ENCODE measurements at regions not wholly inside any gene's neighbourhood (a gene's known extent, or its start where the extent isn't known, plus 50 kb on each side); places are given as distances from the start of the nearest gene placed in this dataset.

- Histone ChIP-seq H3K9me3 (replicated peaks in 1 of 3) (no peaks in the 10 kb centered on the region), H3K4me3 (no peak overlapping the region), H3K27me3 (peaks cover 6% of the 10 kb centered on the region), H3K27ac (no peak overlapping the region), H3K36me3 (replicated peaks in 1 of 2) (no peaks in the 10 kb centered on the region), H3K4me1 (replicated peaks in 1 of 2) (no peaks in the 10 kb centered on the region)
- DNase-seq, result no peak
- 45 to 70% (median 51%) methylated on average over 2 of the region's 2 CpGs for WGBS, 4 donors
- TF ChIP-seq POLR2A (IDR thresholded peaks at IDR 0.05) (no peak), CTCF (IDR thresholded peaks at IDR 0.05) (no peak)
- intact Hi-C loops (cut with DNase I), result no loop called here
Observed at GRCh38 chr6:142592876-142593275, 291.1 kb downstream of the ADGRG6 start.

- 45 to 46% (median 46%) methylated on average over 5 of the region's 5 CpGs for WGBS, 4 donors
- TF ChIP-seq CTCF (IDR thresholded peaks at IDR 0.05) (no peak), POLR2A (IDR thresholded peaks at IDR 0.05) (no peak)
- intact Hi-C loops (cut with DNase I), result no loop called here
- DNase-seq, result no peak
- Histone ChIP-seq H3K9me3 (replicated peaks in 1 of 3) (no peaks in the 10 kb centered on the region), H3K27ac (no peak overlapping the region), H3K36me3 (replicated peaks in 1 of 2) (no peaks in the 10 kb centered on the region), H3K27me3 (peaks cover 6% of the 10 kb centered on the region), H3K4me1 (replicated peaks in 1 of 2) (no peaks in the 10 kb centered on the region), H3K4me3 (no peak overlapping the region)
Observed at GRCh38 chr6:142597836-142598235, 296.0 kb downstream of the ADGRG6 start.

- H3K36me3 ChIP-seq (replicated peaks in 1 of 2), result no peaks in the 10 kb centered on the region
- WGBS, 4 donors, result 91 to 97% (median 94%) methylated on average over 1 of the region's 1 CpG
- no peak for DNase-seq
- no peak overlapping the region for H3K27ac ChIP-seq
- H3K27me3 ChIP-seq, result no peaks in the 10 kb centered on the region
- no peak for TF ChIP-seq POLR2A (IDR thresholded peaks at IDR 0.05)
- no peak for TF ChIP-seq CTCF (IDR thresholded peaks at IDR 0.05)
- no peak overlapping the region for H3K4me3 ChIP-seq
- H3K4me1 ChIP-seq (replicated peaks in 1 of 2), result no peaks in the 10 kb centered on the region
- no peaks in the 10 kb centered on the region for H3K9me3 ChIP-seq (replicated peaks in 1 of 3)
- intact Hi-C loops (cut with DNase I), result no loop called here
Observed at GRCh38 chr6:142601427-142601826, 299.6 kb downstream of the ADGRG6 start.

- TF ChIP-seq CTCF (IDR thresholded peaks at IDR 0.05) (no peak), POLR2A (IDR thresholded peaks at IDR 0.05) (no peak)
- H3K4me3 ChIP-seq, result no peak overlapping the region
Observed at GRCh38 chr6:142602972-142603371, 301.2 kb downstream of the ADGRG6 start.

More at GRCh38 chr6:142602972-142603371, 301.2 kb downstream of the ADGRG6 start:
- Histone ChIP-seq H3K27ac (no peak overlapping the region), H3K36me3 (replicated peaks in 1 of 2) (no peaks in the 10 kb centered on the region), H3K4me1 (replicated peaks in 1 of 2) (no peaks in the 10 kb centered on the region), H3K9me3 (replicated peaks in 1 of 3) (no peaks in the 10 kb centered on the region), H3K27me3 (no peaks in the 10 kb centered on the region)
- DNase-seq, result no peak
- 58 to 80% (median 65%) methylated on average over 3 of the region's 3 CpGs for WGBS, 4 donors
- intact Hi-C loops (cut with DNase I), result no loop called here

Data from adrenal gland (tissue), 9 donors.